NCI-H1092 (cell line): ENCODE measurements at regions not wholly inside any gene's neighbourhood (a gene's known extent, or its start where the extent isn't known, plus 50 kb on each side); places are given as distances from the start of the nearest gene placed in this dataset.

ENCODE experiments used
- DNase-seq: peaks from one replicate; lab custom pipeline; 2025; lab: John Stamatoyannopoulos, UW

DNA sequence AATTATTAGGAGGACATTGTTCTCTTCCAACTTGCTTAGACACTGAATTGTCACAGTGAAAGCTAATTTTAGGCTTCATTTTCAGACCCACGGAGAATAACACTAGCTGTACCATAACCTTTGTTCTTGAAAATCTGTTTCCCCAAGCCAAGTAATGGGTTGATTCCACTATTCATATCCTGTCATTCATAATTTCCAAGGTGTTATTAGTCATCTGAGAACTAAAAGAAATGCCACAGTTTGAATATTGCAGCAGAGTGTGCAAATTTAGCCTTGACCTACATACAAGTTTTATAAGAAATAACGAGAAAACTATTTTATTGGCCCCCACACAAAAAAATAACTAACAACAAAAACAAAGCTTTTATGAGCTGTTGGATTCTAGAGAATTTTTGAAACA, 148.5 kb upstream of the TYRP1 start:
- no peak for DNase-seq

- no peak for DNase-seq
These were observed 138.5 kb upstream of the TYRP1 start for GRCh38 chr9:12554636-12555035.

GRCh38 chr9:12566404-12567090, 126.6 kb upstream of the TYRP1 start:
- no peak for DNase-seq

- no peak for DNase-seq
These were observed 108.3 kb upstream of the TYRP1 start for GRCh38 chr9:12584656-12585522.

GRCh38 chr9:12595400-12595799, 97.8 kb upstream of the TYRP1 start:
- no peak for DNase-seq

DNA sequence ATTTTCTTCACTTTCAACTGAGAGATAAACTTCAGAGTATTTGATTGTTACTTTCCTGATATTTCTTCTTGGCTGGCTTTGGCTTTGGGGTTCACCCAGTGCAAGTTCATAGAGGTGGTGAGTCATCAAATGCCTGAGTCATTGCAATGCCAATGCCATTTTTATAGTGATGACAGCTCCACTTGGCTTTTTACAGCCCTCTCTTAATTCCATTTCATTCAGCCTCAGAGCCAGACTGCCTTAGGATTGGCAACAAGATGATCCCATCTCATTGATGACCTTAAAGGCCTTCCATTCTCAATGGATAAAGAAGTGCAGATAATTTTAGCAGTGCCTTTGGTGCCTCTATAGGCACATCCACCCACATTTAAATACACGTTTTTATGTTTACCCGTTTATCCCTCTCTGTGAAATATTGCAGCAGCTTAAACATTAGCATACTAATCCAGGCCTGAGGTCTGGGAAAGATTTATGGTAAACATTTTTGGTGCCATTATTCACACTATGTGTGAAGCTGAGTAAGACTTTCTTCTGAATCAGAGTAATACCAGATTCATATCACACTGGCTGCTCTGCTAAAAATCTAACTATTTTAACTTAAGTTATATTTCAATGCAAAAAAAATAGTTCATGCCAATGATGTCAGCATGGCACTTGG, 88.9 kb upstream of the TYRP1 start:
- DNase-seq, result no peak

- no peak for DNase-seq
These were observed 80.9 kb upstream of the TYRP1 start for GRCh38 chr9:12612211-12612770.

GRCh38 chr9:12613071-12613470, 80.1 kb upstream of the TYRP1 start:
- DNase-seq, result no peak

DNA sequence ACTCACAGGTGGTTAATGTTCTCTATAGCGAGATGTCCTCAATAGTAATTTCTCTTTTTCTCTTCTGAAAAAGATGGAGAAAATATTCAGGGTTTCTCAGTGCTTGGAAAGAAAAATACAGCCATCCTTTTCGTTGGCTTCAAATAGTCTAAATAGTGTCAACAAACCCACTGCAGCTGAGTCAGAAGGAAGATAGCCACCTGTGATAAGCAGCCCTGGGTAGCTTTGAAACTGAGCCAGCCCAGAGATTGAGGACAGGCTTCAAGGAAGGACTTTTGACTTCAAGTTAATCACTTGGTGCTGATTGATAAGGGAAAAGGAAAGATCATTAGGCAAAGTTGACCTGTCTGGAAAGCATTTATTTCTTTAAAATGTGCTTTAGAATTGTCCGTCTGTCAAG, 78.7 kb upstream of the TYRP1 start:
- DNase-seq, result no peak

DNA sequence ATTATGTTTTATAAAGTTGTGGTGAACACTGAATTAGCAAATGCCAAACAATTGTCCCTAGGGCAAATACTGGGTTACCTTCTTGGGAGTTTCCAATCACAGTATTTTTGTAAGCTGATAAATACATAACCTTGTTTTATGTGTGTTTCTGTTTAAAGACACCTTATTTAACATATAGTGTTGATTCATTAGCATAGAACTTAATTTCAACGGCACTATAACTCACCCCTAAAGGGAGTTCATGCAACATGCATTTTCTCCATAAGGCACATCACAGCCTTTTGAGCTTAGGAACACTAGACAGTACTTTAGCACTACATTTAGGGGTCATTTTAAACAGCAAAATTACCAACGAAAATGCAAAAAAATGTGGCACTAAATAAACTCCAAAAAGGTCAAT, 74.2 kb upstream of the TYRP1 start:
- DNase-seq, result no peak

DNA sequence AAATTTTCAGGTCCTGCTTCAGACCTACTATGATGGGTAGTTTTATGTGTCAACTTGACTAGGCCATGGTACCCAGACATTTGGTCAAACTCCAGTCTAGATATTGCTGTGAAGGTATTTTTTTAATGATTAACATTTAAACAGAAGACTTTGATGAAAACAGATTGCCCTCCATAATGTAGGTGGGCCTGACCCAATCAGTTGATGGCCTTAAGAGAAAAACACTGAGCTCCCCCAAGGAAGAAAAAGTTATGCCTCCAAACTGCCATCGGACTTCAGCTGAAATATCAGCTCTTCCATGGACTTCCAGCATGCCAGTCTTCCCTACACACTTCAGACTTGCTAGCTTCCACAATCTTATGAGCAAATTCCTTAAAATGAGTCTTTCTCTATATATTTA, 67.3 kb upstream of the TYRP1 start:
- DNase-seq, result no peak

DNA sequence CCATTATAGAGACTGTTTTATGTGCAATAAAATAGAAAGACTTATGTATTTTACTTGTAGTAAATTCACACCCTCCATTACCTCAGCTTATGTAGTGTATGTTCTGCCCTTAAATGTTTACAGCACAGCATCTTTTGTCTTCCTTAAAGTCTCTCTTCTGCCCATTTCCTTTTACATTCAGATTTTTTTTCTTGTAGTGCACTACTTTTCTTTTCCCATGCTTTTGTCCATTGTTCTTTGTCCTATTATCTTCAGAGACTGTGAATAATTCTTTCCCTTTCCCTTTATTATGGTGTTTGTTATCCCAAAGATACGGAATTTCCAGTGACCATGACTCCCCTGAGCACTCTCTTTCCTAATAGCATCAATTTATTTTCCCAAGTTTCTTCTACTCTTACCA, 66.1 kb upstream of the TYRP1 start:
- no peak for DNase-seq

GRCh38 chr9:12628546-12628945, 64.6 kb upstream of the TYRP1 start:
- no peak for DNase-seq

DNA sequence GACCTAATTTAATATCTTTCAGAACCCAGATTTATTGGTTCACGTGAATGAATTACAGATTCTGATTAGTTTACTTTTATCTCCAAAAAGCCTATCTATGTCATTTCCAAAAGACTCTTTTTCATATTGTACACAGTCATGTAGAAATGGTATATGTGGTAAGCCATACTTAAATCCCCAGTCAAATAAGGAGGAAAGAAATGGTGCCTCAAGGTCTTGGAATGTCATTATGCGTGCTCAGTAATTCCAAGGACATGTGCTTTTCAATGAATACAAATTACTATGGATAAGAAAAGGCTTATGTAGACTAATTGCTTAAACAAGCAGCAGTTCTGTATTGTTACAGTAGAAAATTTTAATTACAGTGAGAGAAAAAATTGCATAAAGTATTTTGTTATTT, 64.1 kb upstream of the TYRP1 start:
- no peak for DNase-seq

DNA sequence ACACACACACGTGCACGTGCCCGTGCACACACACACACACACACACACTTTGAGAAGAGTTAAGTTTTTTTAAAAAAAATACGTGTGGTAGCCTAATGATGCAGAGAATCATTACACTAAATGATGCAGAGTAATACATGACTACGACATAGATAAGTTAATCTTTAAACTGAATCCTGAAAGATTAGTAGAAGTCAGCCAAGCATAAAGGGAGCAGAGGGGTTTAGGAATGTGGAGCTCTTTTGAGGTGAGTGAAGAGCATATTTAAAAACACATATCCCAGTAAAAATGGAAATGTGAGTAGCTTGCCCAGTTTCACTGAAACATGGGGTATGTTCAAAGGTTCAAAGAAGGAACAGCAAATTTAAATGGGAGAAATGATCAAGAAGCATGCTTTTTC, 61.3 kb upstream of the TYRP1 start:
- DNase-seq, result no peak

DNA sequence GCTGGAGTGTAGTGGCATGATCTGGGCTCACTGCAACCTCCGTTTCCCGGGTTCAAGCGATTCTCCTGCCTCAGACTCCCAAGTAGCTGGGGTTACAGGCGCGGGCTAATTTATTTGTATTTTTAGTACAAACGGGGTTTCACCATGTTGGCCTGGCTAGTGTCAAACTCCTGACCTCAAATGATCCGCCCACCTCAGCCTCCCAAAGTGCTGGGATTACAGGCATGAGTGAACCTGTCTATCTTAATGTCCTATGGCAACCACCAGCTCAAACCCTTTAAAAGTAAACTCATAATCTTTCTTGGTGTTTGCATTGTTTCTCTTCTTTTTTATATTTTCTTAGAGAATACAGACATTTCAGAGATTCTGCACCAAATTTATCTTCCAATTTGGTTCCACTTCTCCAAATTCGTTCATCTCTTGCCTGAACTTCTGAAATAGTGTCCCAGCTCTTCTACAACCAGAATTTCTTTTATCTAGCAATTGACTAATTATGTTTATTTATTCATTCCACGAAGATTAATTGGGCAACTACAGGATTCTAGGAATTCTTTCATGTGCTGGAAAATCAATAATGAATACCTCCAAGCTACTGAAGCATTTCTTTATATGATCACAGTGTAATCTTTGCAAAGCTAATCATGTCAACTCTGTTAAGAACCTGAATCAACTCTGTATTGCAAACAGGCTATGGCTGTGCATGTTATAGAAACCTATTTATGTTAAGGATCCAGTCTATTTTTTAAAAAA, 60.0 kb upstream of the TYRP1 start:
- DNase-seq, result no peak

- DNase-seq, result peak; percentile 70
These were observed 53.1 kb upstream of the TYRP1 start for GRCh38 chr9:12640016-12640587.

DNA sequence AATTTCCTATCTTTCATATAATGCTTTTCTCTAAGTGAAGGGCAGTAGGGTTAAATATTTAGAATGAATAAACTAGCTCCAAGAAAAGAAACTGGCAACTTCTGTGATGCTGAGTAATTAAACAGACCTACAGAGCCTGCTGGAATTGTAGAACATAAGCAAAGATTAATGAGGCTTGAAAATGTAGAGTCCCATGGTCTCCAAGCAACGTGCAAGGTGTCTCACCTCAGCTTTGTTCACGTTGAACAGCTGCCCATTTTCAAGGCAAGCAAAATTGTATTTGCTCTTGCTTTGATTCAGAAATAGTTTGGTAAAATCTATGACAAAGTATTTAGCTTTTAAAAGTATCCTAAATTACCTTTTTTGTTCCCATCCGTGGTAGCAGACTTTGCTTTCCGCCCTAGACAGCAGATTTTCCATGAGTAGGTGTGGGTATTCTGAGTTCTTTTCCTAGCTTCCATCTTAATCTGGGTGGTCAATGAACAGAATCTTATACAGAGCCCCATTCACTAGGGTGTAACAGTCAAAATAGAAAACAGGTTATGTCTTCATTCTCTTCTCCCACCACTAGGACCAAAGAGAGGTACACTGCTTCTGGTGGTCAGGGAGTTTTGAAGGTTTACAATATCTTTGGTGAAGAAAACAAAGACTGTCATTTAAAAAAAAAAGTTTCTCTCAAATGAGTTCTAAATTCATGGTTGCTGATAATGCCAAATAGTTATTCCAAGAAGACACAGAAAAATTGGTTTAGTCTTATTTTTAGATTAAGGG, 52.1 kb upstream of the TYRP1 start:
- DNase-seq, result peak; percentile 41
